HEK293 (cell line): ENCODE measurements at regions not wholly inside any gene's neighbourhood (a gene's known extent, or its start where the extent isn't known, plus 50 kb on each side); places are given as distances from the start of the nearest gene placed in this dataset.
"Not testable (repeated sequence)": the region's sequence is repeated elsewhere in the genome, so short reads cannot be mapped to it uniquely, and the experiment has no call there.

Experiments
- CTCF ChIP-seq: fragments of 450-650 bp; formaldehyde crosslinking; IDR thresholded peaks from 2 replicates; pipeline ENCODE4 v1.5.1; 2016; ENCODE audit warnings: missing biosample characterization, missing genetic modification characterization
- PRDM10 ChIP-seq: fragments of 450-650 bp; formaldehyde crosslinking; IDR thresholded peaks from 2 replicates; pipeline ENCODE4 v1.5.1; 2016; ENCODE audit warnings: missing biosample characterization, missing genetic modification characterization
- RBAK ChIP-seq: fragments of 450-650 bp; formaldehyde crosslinking; IDR thresholded peaks from 2 replicates; pipeline ENCODE4 v1.5.1; 2016; ENCODE audit warnings: missing biosample characterization, missing genetic modification characterization
- SCRT1 ChIP-seq: fragments of 450-650 bp; formaldehyde crosslinking; IDR thresholded peaks from 2 replicates; pipeline ENCODE4 v1.5.1; 2016; ENCODE audit warnings: missing biosample characterization, missing genetic modification characterization, borderline replicate concordance
- ZBTB1 ChIP-seq: fragments of 450-650 bp; formaldehyde crosslinking; IDR thresholded peaks from 2 replicates; pipeline ENCODE4 v1.5.1; 2016; ENCODE audit warnings: missing biosample characterization, missing genetic modification characterization
- ZBTB7A ChIP-seq: fragments of 450-650 bp; formaldehyde crosslinking; IDR thresholded peaks from 2 replicates; pipeline ENCODE4 v1.5.1; 2016; ENCODE audit warnings: low read depth, missing biosample characterization, missing genetic modification characterization
- ZNF514 ChIP-seq: fragments of 450-650 bp; formaldehyde crosslinking; IDR thresholded peaks from 2 replicates; pipeline ENCODE4 v1.5.1; 2016; ENCODE audit warnings: missing biosample characterization, missing genetic modification characterization
- ZNF521 ChIP-seq: fragments of 450-650 bp; formaldehyde crosslinking; IDR thresholded peaks from 2 replicates; pipeline ENCODE4 v1.5.1; 2017; ENCODE audit warnings: missing biosample characterization, mild to moderate bottlenecking, missing genetic modification characterization
- ZNF544 ChIP-seq: fragments of 450-650 bp; formaldehyde crosslinking; IDR thresholded peaks from 2 replicates; pipeline ENCODE4 v1.5.0; 2017; ENCODE audit warnings: missing biosample characterization, missing genetic modification characterization
- ZNF776 ChIP-seq: fragments of 450-650 bp; formaldehyde crosslinking; IDR thresholded peaks from 2 replicates; pipeline ENCODE4 v1.5.0; 2017; ENCODE audit warnings: missing biosample characterization, missing genetic modification characterization, borderline replicate concordance
- ZNF791 ChIP-seq: fragments of 450-650 bp; formaldehyde crosslinking; IDR thresholded peaks from 2 replicates; pipeline ENCODE4 v1.5.1; 2016; ENCODE audit warnings: missing biosample characterization, missing genetic modification characterization
- ZSCAN5A ChIP-seq: fragments of 450-650 bp; formaldehyde crosslinking; IDR thresholded peaks from 2 replicates; pipeline ENCODE4 v1.5.1; 2016; ENCODE audit warnings: missing biosample characterization, missing genetic modification characterization
- TF ChIP-seq, protein P1 (sequence below): fragments of 450-650 bp; formaldehyde crosslinking; IDR thresholded peaks from 2 replicates; pipeline ENCODE4 v1.5.1; 2016; ENCODE audit warnings: missing biosample characterization, missing genetic modification characterization

DNA sequence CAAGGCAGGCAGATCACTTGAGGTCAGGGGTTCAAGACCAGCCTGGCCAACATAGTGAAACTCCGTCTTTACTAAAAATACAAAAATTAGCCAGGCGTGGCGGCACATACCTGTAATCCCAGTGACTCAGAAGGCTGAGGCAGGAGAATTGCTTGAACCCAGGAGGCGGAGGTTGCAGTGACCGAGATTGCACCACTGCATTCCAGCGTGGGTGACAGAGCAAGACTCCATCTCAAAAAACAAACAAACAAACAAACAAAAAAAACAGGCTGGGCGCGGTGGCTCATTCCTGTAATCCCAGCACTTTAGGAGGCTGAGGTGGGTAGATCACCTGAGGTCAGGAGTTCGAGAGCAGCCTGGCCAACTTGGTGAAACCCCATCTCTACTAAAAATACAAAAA is 122.8 kb upstream of the PABPC3 start:
- not testable (repeated sequence) for TF ChIP-seq ZNF791 (tag by site-specific recombination); ZNF514 (tag by site-specific recombination); ZBTB1 (tag by site-specific recombination); SCRT1 (tag by site-specific recombination); PRDM10 (tag by site-specific recombination); ZNF544; CTCF (tag by site-specific recombination); ZBTB7A (tag by site-specific recombination); ZSCAN5A (tag by site-specific recombination); ZNF776 (tag by site-specific recombination); ZNF521 (tag by site-specific recombination); RBAK
- TF ChIP-seq, protein P1, sequence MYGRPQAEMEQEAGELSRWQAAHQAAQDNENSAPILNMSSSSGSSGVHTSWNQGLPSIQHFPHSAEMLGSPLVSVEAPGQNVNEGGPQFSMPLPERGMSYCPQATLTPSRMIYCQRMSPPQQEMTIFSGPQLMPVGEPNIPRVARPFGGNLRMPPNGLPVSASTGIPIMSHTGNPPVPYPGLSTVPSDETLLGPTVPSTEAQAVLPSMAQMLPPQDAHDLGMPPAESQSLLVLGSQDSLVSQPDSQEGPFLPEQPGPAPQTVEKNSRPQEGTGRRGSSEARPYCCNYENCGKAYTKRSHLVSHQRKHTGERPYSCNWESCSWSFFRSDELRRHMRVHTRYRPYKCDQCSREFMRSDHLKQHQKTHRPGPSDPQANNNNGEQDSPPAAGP: not testable (repeated sequence)
